Liver (tissue), 8 donors: ENCODE measurements at regions not wholly inside any gene's neighbourhood (a gene's known extent, or its start where the extent isn't known, plus 50 kb on each side); places are given as distances from the start of the nearest gene placed in this dataset.

ENCODE experiments used
- DNase-seq: peaks from one replicate; pipeline ENCODE4 v3.0.0-alpha.2; 2017; ENCODE audit warnings: low spot score
- H3K27ac ChIP-seq, 2 donors: one replicate each; pipeline ENCODE4 v1.7.0; 2013; ENCODE audit warnings: inconsistent platforms in 2 of 2, low read length in 2 of 2, control low read depth in 1 of 2, low read depth in 1 of 2, mild to moderate bottlenecking in 1 of 2
- H3K27me3 ChIP-seq, 4 donors: one replicate each; pipeline versions ENCODE4 v1.6.1 to v1.7.0; 2013; ENCODE audit warnings: low read length in 3 of 4, inconsistent platforms in 1 of 4, mild to moderate bottlenecking in 1 of 4, moderate library complexity in 1 of 4; ENCODE audit not compliant: control insufficient read depth in 4 of 4, insufficient read depth in 4 of 4
- H3K36me3 ChIP-seq, 4 donors: one replicate each; pipeline versions ENCODE4 v1.6.1 to v1.7.0; 2013; ENCODE audit warnings: low read length in 3 of 4, mild to moderate bottlenecking in 3 of 4, low read depth in 1 of 4, moderate library complexity in 1 of 4; ENCODE audit not compliant: control insufficient read depth in 4 of 4, insufficient read depth in 3 of 4
- H3K4me1 ChIP-seq, 4 donors: one replicate each; pipeline versions ENCODE4 v1.6.1 to v1.7.0; 2013; ENCODE audit warnings: low read length in 3 of 4, mild to moderate bottlenecking in 3 of 4, moderate library complexity in 1 of 4; ENCODE audit not compliant: control insufficient read depth in 4 of 4, insufficient read depth in 4 of 4
- H3K4me3 ChIP-seq, 3 donors: one replicate each; pipeline versions ENCODE4 v1.6.1 to v1.7.0; 2013; ENCODE audit warnings: low read length in 3 of 3, control low read depth in 1 of 3, low read depth in 1 of 3, mild to moderate bottlenecking in 1 of 3
- H3K9ac ChIP-seq, 2 donors: one replicate each; pipeline ENCODE4 v1.7.0; 2013; ENCODE audit warnings: low read length in 2 of 2, mild to moderate bottlenecking in 2 of 2, moderate library complexity in 2 of 2, control low read depth in 1 of 2, low read depth in 1 of 2
- H3K9me3 ChIP-seq, 4 donors: one replicate each; pipeline versions ENCODE4 v1.6.1 to v1.7.0; 2013; ENCODE audit warnings: low read length in 3 of 4; ENCODE audit not compliant: control insufficient read depth in 4 of 4
- FOXA1 ChIP-seq: IDR thresholded peaks from 2 replicates; pipeline ENCODE4 v1.6.1; 2016; ENCODE audit warnings: antibody characterized with exemption
- FOXA2 ChIP-seq: IDR thresholded peaks from 2 replicates; pipeline ENCODE4 v1.6.1; 2016; ENCODE audit warnings: antibody characterized with exemption
- GABPA ChIP-seq, 2 donors: IDR thresholded peaks in 1 of 2; conservative IDR thresholded peaks in 1 of 2; 2 replicates each; pipeline ENCODE4 v1.6.1; 2016; ENCODE audit warnings: antibody characterized with exemption in 2 of 2, mild to moderate bottlenecking in 1 of 2, moderate library complexity in 1 of 2
- HNF4A ChIP-seq, 2 donors: conservative IDR thresholded peaks; 2 replicates each; pipeline ENCODE4 v1.6.1; 2016; ENCODE audit warnings: antibody characterized with exemption in 2 of 2, mild to moderate bottlenecking in 2 of 2
- HNF4G ChIP-seq: IDR thresholded peaks from 2 replicates; pipeline ENCODE4 v1.6.1; 2016; ENCODE audit warnings: antibody characterized with exemption
- NR2F2 ChIP-seq: IDR thresholded peaks from 2 replicates; pipeline ENCODE4 v1.6.1; 2016; ENCODE audit warnings: antibody characterized with exemption
- RAD21 ChIP-seq, 2 donors: IDR thresholded peaks; 2 replicates each; pipeline ENCODE4 v1.6.1; 2016; ENCODE audit warnings: antibody characterized with exemption in 2 of 2, mild to moderate bottlenecking in 2 of 2
- RXRA ChIP-seq, 2 donors: IDR thresholded peaks; 2 replicates each; pipeline ENCODE4 v1.6.1; 2017 to 2018; ENCODE audit warnings: antibody characterized with exemption in 2 of 2, mild to moderate bottlenecking in 1 of 2
- SP1 ChIP-seq: IDR thresholded peaks from 2 replicates; pipeline ENCODE4 v1.6.1; 2018; ENCODE audit warnings: antibody characterized with exemption, mild to moderate bottlenecking
- TAF1 ChIP-seq: conservative IDR thresholded peaks from 2 replicates; pipeline ENCODE4 v1.6.1; 2016; ENCODE audit warnings: antibody characterized with exemption, mild to moderate bottlenecking
- WGBS: extraction: QIAGEN DNeasy Blood & Tissue Kit; methylation state at CpG from one replicate; pipeline ENCODE4 v1.1.7; 2013; 5-methylcytosine and 5-hydroxymethylcytosine counted together
- TF ChIP-seq, protein P1 (sequence below): fragments of 150-350 bp; IDR thresholded peaks from 2 replicates; pipeline ENCODE4 v1.5.1; 2017; ENCODE audit warnings: improper control_type of control experiment, low read depth, low read length; ENCODE audit not compliant: missing input control
- TF ChIP-seq, protein P2 (sequence below): IDR thresholded peaks from 2 replicates; pipeline ENCODE4 v1.6.1; 2016; ENCODE audit warnings: antibody characterized with exemption
- TF ChIP-seq, protein P3 (sequence below): IDR thresholded peaks from 2 replicates; pipeline ENCODE4 v1.6.1; 2016; ENCODE audit warnings: antibody characterized with exemption, mild to moderate bottlenecking
- TF ChIP-seq, protein P4 (sequence below): IDR thresholded peaks from 2 replicates; pipeline ENCODE4 v1.6.1; 2016; ENCODE audit warnings: antibody characterized with exemption
- TF ChIP-seq, protein P5 (sequence below): IDR thresholded peaks from 2 replicates; pipeline ENCODE4 v1.6.1; 2016; ENCODE audit warnings: antibody characterized with exemption
- donor health status: healthy.
- donor health status: healthy.
- donor health status: healthy.
- donor health status: healthy.
- donor health status: healthy.

DNA sequence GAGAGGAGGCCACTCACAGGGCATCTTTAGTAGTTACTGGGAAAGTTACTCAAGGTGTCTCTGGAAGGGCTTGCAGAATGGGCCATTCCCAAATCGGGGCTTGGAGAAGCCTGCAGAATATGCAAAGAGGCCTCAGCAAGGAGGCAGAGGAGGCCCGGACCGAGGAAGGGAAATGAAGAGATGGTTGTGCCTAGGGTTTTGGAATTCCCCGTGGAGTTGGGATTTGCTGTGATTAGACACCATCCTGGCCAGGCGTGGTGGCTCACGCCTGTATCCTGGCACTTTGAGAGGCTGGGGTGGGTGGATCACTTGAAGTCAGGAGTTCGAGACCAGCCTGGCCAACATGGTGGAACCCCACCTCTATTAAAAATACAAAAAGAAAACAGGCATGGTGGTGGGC lies 193.0 kb downstream of the IRF8 start:
- no peak overlapping the region for H3K9ac ChIP-seq
- no peak for DNase-seq
- TF ChIP-seq HNF4A (conservative IDR thresholded peaks at IDR 0.05): no peak
- TF ChIP-seq GABPA (IDR thresholded peaks at IDR 0.05 in 1 of 2, conservative IDR thresholded peaks at IDR 0.05 in 1 of 2): no peak
- TF ChIP-seq RAD21 (IDR thresholded peaks at IDR 0.05): no peak
- no peak for TF ChIP-seq TAF1
- TF ChIP-seq HNF4G: no peak
- no peak for TF ChIP-seq FOXA1
- no peaks in the 10 kb centered on the region for H3K9me3 ChIP-seq
- H3K4me3 ChIP-seq: no peak overlapping the region
- 94% methylated on average over 7 of the region's 7 CpGs for WGBS
- H3K27me3 ChIP-seq: no peaks in the 10 kb centered on the region
- H3K36me3 ChIP-seq: no peaks in the 10 kb centered on the region
- H3K27ac ChIP-seq: no peak overlapping the region
- H3K4me1 ChIP-seq: no peaks in the 10 kb centered on the region

DNA sequence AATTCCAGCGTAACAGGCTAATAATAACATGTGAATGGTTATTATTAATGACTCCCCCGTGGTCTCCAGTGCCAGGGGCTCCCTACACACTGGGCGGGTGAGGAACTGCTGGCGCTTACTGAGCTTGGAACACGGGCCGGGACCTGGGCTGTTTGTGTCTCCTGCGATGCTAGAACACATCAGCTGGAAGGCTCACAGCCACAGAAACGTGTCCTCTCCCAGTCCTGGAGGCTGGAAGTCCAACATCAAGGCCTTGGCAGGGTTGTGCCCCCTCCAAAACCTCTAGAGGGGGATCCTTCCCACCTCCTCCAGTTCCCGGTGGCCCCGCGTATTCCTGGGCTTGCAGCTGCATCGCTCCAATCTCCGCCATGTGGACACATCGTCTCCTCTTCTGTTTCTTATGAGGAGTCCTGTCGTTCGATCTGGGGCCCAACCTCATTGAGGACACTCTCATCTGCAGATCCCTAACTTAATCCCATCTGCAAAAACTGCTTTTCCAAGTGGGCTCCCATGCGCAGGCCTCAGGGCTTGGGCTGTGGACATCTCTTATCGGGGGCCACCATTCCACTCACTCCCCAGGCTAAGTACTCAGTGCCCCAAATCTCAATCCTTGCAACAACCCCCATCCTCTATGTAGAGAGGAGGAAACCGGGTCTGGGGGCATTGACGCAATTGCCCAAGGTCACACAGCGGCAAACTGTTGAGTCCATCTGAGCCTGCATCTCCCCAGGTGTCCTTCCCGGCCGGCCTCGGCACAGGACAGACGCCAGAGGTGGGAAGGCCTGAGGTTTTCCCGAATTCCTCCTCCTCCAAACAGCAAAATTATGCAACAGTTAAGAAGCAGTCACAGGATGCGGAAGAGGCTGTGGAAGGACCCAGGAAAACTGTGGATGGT lies 193.9 kb downstream of the IRF8 start:
- Histone ChIP-seq H3K4me3 (no peak overlapping the region), H3K36me3 (no peaks in the 10 kb centered on the region), H3K27ac (no peak overlapping the region), H3K9ac (no peak overlapping the region), H3K4me1 (no peaks in the 10 kb centered on the region), H3K27me3 (no peaks in the 10 kb centered on the region), H3K9me3 (no peaks in the 10 kb centered on the region)
- no peak for DNase-seq
- TF ChIP-seq, protein P1, sequence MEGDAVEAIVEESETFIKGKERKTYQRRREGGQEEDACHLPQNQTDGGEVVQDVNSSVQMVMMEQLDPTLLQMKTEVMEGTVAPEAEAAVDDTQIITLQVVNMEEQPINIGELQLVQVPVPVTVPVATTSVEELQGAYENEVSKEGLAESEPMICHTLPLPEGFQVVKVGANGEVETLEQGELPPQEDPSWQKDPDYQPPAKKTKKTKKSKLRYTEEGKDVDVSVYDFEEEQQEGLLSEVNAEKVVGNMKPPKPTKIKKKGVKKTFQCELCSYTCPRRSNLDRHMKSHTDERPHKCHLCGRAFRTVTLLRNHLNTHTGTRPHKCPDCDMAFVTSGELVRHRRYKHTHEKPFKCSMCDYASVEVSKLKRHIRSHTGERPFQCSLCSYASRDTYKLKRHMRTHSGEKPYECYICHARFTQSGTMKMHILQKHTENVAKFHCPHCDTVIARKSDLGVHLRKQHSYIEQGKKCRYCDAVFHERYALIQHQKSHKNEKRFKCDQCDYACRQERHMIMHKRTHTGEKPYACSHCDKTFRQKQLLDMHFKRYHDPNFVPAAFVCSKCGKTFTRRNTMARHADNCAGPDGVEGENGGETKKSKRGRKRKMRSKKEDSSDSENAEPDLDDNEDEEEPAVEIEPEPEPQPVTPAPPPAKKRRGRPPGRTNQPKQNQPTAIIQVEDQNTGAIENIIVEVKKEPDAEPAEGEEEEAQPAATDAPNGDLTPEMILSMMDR: no peak
- TF ChIP-seq FOXA1 (no peak), NR2F2 (no peak), HNF4G (no peak), RAD21 (IDR thresholded peaks at IDR 0.05) (no peak), FOXA2 (no peak), SP1 (no peak), RXRA (IDR thresholded peaks at IDR 0.05) (no peak)
- TF ChIP-seq, protein P2, sequence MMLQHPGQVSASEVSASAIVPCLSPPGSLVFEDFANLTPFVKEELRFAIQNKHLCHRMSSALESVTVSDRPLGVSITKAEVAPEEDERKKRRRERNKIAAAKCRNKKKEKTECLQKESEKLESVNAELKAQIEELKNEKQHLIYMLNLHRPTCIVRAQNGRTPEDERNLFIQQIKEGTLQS: no peak
- TF ChIP-seq, protein P3, sequence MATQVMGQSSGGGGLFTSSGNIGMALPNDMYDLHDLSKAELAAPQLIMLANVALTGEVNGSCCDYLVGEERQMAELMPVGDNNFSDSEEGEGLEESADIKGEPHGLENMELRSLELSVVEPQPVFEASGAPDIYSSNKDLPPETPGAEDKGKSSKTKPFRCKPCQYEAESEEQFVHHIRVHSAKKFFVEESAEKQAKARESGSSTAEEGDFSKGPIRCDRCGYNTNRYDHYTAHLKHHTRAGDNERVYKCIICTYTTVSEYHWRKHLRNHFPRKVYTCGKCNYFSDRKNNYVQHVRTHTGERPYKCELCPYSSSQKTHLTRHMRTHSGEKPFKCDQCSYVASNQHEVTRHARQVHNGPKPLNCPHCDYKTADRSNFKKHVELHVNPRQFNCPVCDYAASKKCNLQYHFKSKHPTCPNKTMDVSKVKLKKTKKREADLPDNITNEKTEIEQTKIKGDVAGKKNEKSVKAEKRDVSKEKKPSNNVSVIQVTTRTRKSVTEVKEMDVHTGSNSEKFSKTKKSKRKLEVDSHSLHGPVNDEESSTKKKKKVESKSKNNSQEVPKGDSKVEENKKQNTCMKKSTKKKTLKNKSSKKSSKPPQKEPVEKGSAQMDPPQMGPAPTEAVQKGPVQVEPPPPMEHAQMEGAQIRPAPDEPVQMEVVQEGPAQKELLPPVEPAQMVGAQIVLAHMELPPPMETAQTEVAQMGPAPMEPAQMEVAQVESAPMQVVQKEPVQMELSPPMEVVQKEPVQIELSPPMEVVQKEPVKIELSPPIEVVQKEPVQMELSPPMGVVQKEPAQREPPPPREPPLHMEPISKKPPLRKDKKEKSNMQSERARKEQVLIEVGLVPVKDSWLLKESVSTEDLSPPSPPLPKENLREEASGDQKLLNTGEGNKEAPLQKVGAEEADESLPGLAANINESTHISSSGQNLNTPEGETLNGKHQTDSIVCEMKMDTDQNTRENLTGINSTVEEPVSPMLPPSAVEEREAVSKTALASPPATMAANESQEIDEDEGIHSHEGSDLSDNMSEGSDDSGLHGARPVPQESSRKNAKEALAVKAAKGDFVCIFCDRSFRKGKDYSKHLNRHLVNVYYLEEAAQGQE: no peak
- TF ChIP-seq, protein P4, sequence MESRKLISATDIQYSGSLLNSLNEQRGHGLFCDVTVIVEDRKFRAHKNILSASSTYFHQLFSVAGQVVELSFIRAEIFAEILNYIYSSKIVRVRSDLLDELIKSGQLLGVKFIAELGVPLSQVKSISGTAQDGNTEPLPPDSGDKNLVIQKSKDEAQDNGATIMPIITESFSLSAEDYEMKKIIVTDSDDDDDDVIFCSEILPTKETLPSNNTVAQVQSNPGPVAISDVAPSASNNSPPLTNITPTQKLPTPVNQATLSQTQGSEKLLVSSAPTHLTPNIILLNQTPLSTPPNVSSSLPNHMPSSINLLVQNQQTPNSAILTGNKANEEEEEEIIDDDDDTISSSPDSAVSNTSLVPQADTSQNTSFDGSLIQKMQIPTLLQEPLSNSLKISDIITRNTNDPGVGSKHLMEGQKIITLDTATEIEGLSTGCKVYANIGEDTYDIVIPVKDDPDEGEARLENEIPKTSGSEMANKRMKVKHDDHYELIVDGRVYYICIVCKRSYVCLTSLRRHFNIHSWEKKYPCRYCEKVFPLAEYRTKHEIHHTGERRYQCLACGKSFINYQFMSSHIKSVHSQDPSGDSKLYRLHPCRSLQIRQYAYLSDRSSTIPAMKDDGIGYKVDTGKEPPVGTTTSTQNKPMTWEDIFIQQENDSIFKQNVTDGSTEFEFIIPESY: no peak
- TF ChIP-seq, protein P5, sequence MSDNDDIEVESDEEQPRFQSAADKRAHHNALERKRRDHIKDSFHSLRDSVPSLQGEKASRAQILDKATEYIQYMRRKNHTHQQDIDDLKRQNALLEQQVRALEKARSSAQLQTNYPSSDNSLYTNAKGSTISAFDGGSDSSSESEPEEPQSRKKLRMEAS: no peak
- WGBS: 94% methylated on average over 27 of the region's 27 CpGs
